Retinal pigment epithelial cell (primary cell): ENCODE measurements at regions not wholly inside any gene's neighbourhood (a gene's known extent, or its start where the extent isn't known, plus 50 kb on each side); places are given as distances from the start of the nearest gene placed in this dataset.
A peak's percentile ranks its signal among the peaks of the same experiment; 100 is the strongest.
"Not testable (repeated sequence)": the region's sequence is repeated elsewhere in the genome, so short reads cannot be mapped to it uniquely, and the experiment has no call there.

ENCODE experiments used
- DNase-seq: peaks from one replicate; pipeline ENCODE4 v3.0.0-alpha.2; 2010; ENCODE audit warnings: low read depth
- H3K4me3 ChIP-seq: 2 replicates; pipeline ENCODE4 v1.5.1; 2011; ENCODE audit warnings: mild to moderate bottlenecking, low read length, control low read depth, moderate library complexity
- TF ChIP-seq, protein P1 (sequence below): conservative IDR thresholded peaks from 2 replicates; pipeline ENCODE4 v1.5.1; 2011; ENCODE audit warnings: low read depth, low read length, control low read depth, inconsistent platforms

DNA sequence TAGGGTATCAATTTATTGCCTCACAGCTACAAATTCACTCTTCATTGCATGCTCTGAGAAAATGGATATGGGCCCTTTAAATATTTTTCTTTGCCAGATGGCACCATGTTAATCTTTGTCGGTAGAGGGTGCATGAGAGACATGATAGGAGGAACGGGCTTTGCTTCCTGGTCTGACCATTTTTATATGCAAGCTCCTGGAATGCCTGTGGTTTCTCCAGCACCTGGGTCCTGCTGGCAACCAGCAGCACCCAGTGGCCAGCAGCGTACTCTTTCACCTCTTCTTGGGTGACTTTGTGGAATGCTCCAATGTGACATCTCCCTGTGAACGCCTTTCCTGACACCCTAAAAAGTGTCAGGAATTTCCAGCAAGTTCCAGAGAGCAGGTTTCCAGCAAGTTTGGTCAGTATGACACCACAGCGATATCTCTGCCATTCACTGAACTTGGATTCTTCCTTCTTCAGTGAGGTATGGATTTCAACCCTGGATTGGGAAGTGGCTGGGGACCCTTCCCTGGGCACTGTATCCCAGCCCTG is 140.3 kb upstream of the PGRMC2 start:
- H3K4me3 ChIP-seq: no peak overlapping the region
- TF ChIP-seq, protein P1, sequence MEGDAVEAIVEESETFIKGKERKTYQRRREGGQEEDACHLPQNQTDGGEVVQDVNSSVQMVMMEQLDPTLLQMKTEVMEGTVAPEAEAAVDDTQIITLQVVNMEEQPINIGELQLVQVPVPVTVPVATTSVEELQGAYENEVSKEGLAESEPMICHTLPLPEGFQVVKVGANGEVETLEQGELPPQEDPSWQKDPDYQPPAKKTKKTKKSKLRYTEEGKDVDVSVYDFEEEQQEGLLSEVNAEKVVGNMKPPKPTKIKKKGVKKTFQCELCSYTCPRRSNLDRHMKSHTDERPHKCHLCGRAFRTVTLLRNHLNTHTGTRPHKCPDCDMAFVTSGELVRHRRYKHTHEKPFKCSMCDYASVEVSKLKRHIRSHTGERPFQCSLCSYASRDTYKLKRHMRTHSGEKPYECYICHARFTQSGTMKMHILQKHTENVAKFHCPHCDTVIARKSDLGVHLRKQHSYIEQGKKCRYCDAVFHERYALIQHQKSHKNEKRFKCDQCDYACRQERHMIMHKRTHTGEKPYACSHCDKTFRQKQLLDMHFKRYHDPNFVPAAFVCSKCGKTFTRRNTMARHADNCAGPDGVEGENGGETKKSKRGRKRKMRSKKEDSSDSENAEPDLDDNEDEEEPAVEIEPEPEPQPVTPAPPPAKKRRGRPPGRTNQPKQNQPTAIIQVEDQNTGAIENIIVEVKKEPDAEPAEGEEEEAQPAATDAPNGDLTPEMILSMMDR: peak; percentile 48
- DNase-seq: peak; percentile 50

DNA sequence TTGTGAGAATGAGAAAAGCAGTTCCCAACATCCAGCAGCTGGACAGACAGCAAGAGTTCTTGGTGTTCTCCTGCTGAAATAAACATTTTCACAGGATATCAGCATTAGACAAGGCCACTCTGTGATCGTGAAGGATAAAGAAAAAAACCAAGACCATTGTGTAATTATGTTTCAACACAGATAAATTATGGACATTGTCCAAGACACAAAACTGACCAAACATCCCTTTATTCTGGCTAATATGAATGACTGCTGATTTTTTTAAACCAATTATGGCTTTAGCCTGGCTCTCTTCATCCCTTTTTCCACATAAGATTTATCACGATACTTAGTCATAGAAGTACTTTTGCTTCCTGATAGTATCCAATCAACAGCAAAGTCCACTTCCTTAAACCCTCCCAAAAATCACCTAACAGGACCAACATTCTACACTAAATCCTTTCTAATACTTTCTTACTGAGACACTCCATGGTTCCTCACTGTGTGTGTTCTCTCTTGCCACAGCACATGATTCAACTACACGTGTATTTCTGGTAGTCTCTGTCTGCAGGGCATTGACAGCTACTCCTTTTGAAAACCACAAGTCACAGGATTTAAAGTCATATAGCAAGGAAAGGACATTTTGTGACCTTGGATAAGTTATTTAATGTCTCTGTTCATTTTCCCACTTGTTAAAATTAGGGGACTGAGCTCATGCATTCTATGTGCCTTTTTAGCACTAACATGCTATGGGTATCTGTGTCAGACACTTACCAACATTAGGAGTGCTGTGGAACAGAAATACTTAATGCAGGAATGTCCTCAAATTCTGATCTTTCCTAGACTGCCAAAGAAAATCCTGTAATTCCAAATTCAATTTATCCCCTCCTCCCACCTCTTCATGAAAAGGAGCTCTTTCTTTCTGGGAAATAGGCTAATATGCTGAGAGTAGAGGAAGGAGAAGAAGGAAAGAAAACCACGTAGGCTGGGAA is 137.2 kb upstream of the PGRMC2 start:
- TF ChIP-seq, protein P1: no peak
- DNase-seq: no peak
- no peak overlapping the region for H3K4me3 ChIP-seq

DNA sequence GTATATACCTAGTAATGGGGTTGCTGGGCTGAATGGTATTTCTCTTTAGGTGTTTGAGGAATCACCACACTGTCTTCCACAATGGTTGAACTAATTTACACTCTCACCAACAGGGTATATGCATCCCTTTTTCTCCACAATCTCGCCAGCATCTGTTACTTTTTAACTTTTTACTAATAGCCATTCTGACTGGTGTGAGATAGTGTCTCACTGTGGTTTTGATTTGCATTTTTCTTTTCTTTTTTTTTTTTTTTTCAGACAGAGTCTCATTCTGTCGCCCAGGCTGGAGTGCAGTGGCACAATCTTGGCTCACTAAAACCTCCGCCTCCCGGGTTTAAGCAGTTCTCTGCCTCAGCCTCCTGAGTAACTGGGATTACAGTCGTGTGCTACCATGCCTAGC is 134.7 kb upstream of the PGRMC2 start:
- not testable (repeated sequence) for DNase-seq, H3K4me3 ChIP-seq

DNA sequence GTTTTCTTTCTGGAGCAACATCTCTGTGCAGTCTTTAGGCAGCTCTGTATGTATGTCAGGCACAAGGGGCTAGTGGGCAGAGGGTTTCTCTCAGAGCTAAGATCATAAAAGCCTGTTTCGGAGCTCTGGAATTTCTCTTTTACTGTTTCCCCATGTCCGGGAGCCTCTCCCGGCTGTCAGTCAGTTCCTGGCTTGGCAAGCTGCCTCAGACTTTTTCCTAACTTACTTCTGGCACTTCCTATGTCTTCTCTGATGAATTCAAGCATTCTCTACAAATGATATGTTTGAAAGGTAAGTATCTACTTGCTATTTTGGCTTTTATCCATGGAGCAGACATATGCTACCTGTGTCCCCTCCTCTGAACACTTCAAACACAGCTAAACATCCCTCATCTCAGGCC is 129.3 kb upstream of the PGRMC2 start:
- no peak for DNase-seq
- H3K4me3 ChIP-seq: no peak overlapping the region
- TF ChIP-seq, protein P1: no peak

DNA sequence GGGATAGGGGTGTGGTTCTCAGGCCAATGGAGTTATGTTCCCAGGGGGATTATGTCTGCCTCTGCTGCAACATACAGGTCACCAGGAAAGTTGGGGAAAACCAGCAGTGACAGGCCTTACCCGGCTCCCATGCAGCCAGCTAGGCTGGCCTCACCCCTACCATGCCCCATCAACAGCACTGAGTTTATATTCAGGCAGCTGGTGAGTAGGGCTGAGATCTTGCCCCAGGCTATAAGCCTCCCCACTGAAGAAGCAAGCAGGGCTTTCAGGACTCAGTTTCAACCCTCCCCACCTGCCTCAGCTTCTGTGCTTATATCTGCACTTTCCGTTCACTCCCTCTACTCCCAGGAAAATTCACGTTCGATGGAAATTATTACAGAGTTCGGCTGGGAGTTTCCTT is 122.4 kb upstream of the PGRMC2 start:
- TF ChIP-seq, protein P1: no peak
- H3K4me3 ChIP-seq: no peak overlapping the region
- no peak for DNase-seq

DNA sequence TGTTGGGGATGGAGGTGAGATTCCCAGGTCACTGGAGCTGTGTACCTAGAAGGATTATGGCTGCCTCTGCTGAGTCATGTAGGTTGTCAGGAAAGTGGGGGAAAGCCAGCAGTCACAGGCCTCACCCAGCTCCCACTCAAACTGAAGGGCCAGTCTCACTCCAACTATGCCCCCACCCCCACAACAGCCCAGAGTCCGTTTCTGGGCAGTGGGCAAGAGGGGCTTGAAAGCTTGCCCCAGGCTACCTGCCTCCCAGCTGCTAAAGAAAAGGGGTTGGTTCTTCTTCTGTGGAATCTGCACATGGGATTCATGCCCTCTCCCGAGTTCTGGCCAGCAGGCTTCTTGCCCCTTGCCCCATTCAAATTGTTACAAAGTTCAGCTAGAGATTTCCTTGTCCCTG is 116.0 kb upstream of the PGRMC2 start:
- TF ChIP-seq, protein P1: no peak
- H3K4me3 ChIP-seq: no peak overlapping the region
- DNase-seq: no peak

DNA sequence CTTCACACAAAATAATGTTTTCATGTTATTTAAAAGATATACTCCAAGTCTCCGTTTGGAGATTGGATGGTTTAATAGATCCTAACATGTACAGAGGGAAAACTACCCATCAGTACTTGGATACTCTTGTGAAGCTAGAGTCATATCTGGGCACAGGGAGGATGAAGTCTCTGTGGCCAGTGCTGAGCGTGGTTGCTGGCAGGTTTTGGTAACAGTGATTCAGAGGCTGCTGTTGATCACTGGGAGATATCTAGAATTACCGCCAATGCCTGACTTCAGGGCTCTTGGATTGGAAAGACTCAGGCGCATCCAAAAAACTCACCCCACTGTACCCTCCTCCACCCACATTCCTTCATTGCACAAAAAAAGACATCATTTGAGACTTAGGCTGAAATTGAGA is 107.2 kb upstream of the PGRMC2 start:
- TF ChIP-seq, protein P1: no peak
- no peak overlapping the region for H3K4me3 ChIP-seq
- no peak for DNase-seq
